H9 (cell line): ENCODE measurements at regions not wholly inside any gene's neighbourhood (a gene's known extent, or its start where the extent isn't known, plus 50 kb on each side); places are given as distances from the start of the nearest gene placed in this dataset.

ENCODE experiments used
- DNase-seq: peaks from one replicate; pipeline ENCODE4 v3.0.0-alpha.2; 2017
- H2AFZ ChIP-seq: one replicate; pipeline ENCODE4 v1.6.1; 2013; ENCODE audit warnings: mild to moderate bottlenecking, low read length, control low read depth, moderate library complexity
- H2AK5ac ChIP-seq: 2 replicates; pipeline ENCODE4 v1.6.1; 2013; ENCODE audit warnings: low read length, control low read depth, mixed read lengths; ENCODE audit not compliant: insufficient read length
- H2BK120ac ChIP-seq: one replicate; pipeline ENCODE4 v1.6.1; 2013; ENCODE audit warnings: low read depth, mild to moderate bottlenecking, low read length, control low read depth, inconsistent platforms; ENCODE audit not compliant: poor library complexity, severe bottlenecking
- H2BK12ac ChIP-seq: 2 replicates; pipeline ENCODE4 v1.6.1; 2013; ENCODE audit warnings: low read length, control low read depth, mixed read lengths, low read depth; ENCODE audit not compliant: insufficient read length
- H2BK15ac ChIP-seq: 2 replicates; pipeline ENCODE4 v1.6.1; 2013; ENCODE audit warnings: low read depth, low read length, control low read depth
- H2BK20ac ChIP-seq: one replicate; pipeline ENCODE4 v1.6.1; 2013; ENCODE audit warnings: low read depth, mild to moderate bottlenecking, low read length, control low read depth, inconsistent platforms; ENCODE audit not compliant: poor library complexity, severe bottlenecking
- H2BK5ac ChIP-seq: 2 replicates; pipeline ENCODE4 v1.6.1; 2013; ENCODE audit warnings: low read length, control low read depth, mixed read lengths; ENCODE audit not compliant: insufficient read length
- H3K14ac ChIP-seq: 2 replicates; pipeline ENCODE4 v1.6.1; 2013; ENCODE audit warnings: low read length, control low read depth; ENCODE audit not compliant: insufficient read depth
- H3K18ac ChIP-seq: 2 replicates; pipeline ENCODE4 v1.6.1; 2013; ENCODE audit warnings: low read depth, mild to moderate bottlenecking, mixed read lengths, low read length, control low read depth; ENCODE audit not compliant: insufficient read length
- H3K23ac ChIP-seq: 2 replicates; pipeline ENCODE4 v1.6.1; 2013; ENCODE audit warnings: low read length, control low read depth, mixed read lengths, low read depth; ENCODE audit not compliant: insufficient read length
- H3K23me2 ChIP-seq: 2 replicates; pipeline ENCODE4 v1.6.1; 2013; ENCODE audit warnings: low read depth, mild to moderate bottlenecking, mixed read lengths, low read length, control low read depth; ENCODE audit not compliant: insufficient read length, poor library complexity, severe bottlenecking
- H3K27ac ChIP-seq: 2 replicates; pipeline ENCODE4 v1.5.1; 2013; ENCODE audit warnings: low read length, control low read depth, mixed read lengths, low read depth; ENCODE audit not compliant: insufficient read length
- H3K27me3 ChIP-seq: 2 replicates; pipeline ENCODE4 v1.6.1; 2013; ENCODE audit warnings: low read length, control low read depth, inconsistent platforms; ENCODE audit not compliant: insufficient read depth
- H3K4ac ChIP-seq: 2 replicates; pipeline ENCODE4 v1.6.1; 2013; ENCODE audit warnings: low read depth, mild to moderate bottlenecking, control low read depth, inconsistent platforms, low read length, moderate library complexity
- H3K4me1 ChIP-seq: 2 replicates; pipeline ENCODE4 v1.6.1; 2013; ENCODE audit warnings: low read length, control low read depth, inconsistent platforms; ENCODE audit not compliant: insufficient read depth
- H3K4me2 ChIP-seq: 2 replicates; pipeline ENCODE4 v1.6.1; 2013; ENCODE audit warnings: low read length, control low read depth, mixed read lengths; ENCODE audit not compliant: insufficient read length, insufficient read depth
- H3K56ac ChIP-seq: 2 replicates; pipeline ENCODE4 v1.6.1; 2013; ENCODE audit warnings: low read depth, mild to moderate bottlenecking, mixed read lengths, low read length, control low read depth; ENCODE audit not compliant: insufficient read length
- H3K79me1 ChIP-seq: 2 replicates; pipeline ENCODE4 v1.6.1; 2013; ENCODE audit warnings: low read depth, mild to moderate bottlenecking, moderate library complexity, low read length, control low read depth, inconsistent platforms; ENCODE audit not compliant: insufficient read depth, poor library complexity, severe bottlenecking
- H3K79me2 ChIP-seq: 2 replicates; pipeline ENCODE4 v1.6.1; 2013; ENCODE audit warnings: low read length, control low read depth, inconsistent platforms; ENCODE audit not compliant: insufficient read depth
- H3K9ac ChIP-seq: 2 replicates; pipeline ENCODE4 v1.6.1; 2013; ENCODE audit warnings: low read length, control low read depth, mixed read lengths; ENCODE audit not compliant: insufficient read length; ENCODE audit errors: extremely low read depth
- H3K9me3 ChIP-seq: one replicate; pipeline ENCODE4 v1.6.1; 2013; ENCODE audit warnings: low read depth, low read length, inconsistent platforms; ENCODE audit not compliant: control insufficient read depth
- H3T11ph ChIP-seq: one replicate; pipeline ENCODE4 v1.6.1; 2013; ENCODE audit warnings: mild to moderate bottlenecking, low read length, control low read depth, inconsistent platforms
- H4K20me1 ChIP-seq: one replicate; pipeline ENCODE4 v1.6.1; 2013; ENCODE audit not compliant: control insufficient read depth, insufficient read length, insufficient read depth
- H4K5ac ChIP-seq: 2 replicates; pipeline ENCODE4 v1.6.1; 2013; ENCODE audit warnings: low read depth, mild to moderate bottlenecking, mixed read lengths, low read length, control low read depth; ENCODE audit not compliant: insufficient read length
- H4K8ac ChIP-seq: replicated peaks from 2 replicates; pipeline ENCODE4 v1.6.1; 2013; ENCODE audit warnings: low read length, control low read depth, mixed read lengths, low read depth; ENCODE audit not compliant: insufficient read length
- H4K91ac ChIP-seq: 2 replicates; pipeline ENCODE4 v1.6.1; 2013; ENCODE audit warnings: low read depth, mild to moderate bottlenecking, moderate library complexity, mixed read lengths, low read length, control low read depth; ENCODE audit not compliant: insufficient read length
- H3K27ac Mint-ChIP-seq, 3 experiments: 2 replicates in 2 of 3; 3 replicates in 1 of 3; pipeline ENCODE4 v1.8.0; 2020 to 2021; ENCODE audit warnings: mixed read lengths in 3 of 3, mild to moderate bottlenecking in 1 of 3, moderate library complexity in 1 of 3
- H3K27me3 Mint-ChIP-seq: 2 replicates; pipeline ENCODE4 v1.8.0; 2021; ENCODE audit warnings: low read depth, mild to moderate bottlenecking, moderate library complexity, mixed read lengths
- H3K36me3 Mint-ChIP-seq, 3 experiments: 2 replicates in 2 of 3; 3 replicates in 1 of 3; pipeline ENCODE4 v1.8.0; 2020 to 2021; ENCODE audit warnings: low read depth in 3 of 3, mixed read lengths in 3 of 3; ENCODE audit not compliant: insufficient read depth in 1 of 3
- H3K4me1 Mint-ChIP-seq, 2 experiments: 2 replicates each; pipeline ENCODE4 v1.8.0; 2020; ENCODE audit warnings: mixed read lengths in 2 of 2
- H3K4me3 Mint-ChIP-seq, 2 experiments: 2 replicates in 1 of 2; 3 replicates in 1 of 2; pipeline ENCODE4 v1.8.0; 2020 to 2021; ENCODE audit warnings: mild to moderate bottlenecking in 2 of 2, mixed read lengths in 2 of 2, moderate library complexity in 1 of 2
- H3K9me3 Mint-ChIP-seq, 2 experiments: 2 replicates in 1 of 2; 3 replicates in 1 of 2; pipeline ENCODE4 v1.8.0; 2020; ENCODE audit warnings: mild to moderate bottlenecking in 2 of 2, mixed read lengths in 2 of 2, moderate library complexity in 1 of 2
- CTCF ChIP-seq: fragments of 200-600 bp; sonication (generic); conservative IDR thresholded peaks from 3 replicates; pipeline ENCODE4 v1.8.0; 2021; ENCODE audit warnings: antibody characterized with exemption, mild to moderate bottlenecking
- WGBS: extraction: QIAGEN DNeasy Blood & Tissue Kit; methylation state at CpG from one replicate; pipeline ENCODE4 v1.1.7; 2013; ENCODE audit warnings: missing lambda C conversion rate, low lambda C conversion rate, mixed read lengths; ENCODE audit not compliant: insufficient read length; ENCODE audit errors: extremely low coverage; 5-methylcytosine and 5-hydroxymethylcytosine counted together

- Histone ChIP-seq H3K79me1 (no peaks in the 10 kb centered on the region), H3K56ac (no peak overlapping the region), H3K79me2 (no peaks in the 10 kb centered on the region), H3K18ac (no peak overlapping the region), H4K91ac (no peak overlapping the region), H2BK5ac (no peak overlapping the region), H4K20me1 (no peaks in the 10 kb centered on the region), H2BK15ac (no peak overlapping the region), H4K8ac (no peak overlapping the region), H4K5ac (no peak overlapping the region), H2AK5ac (no peak overlapping the region), H2BK20ac (no peak overlapping the region), H3K23me2 (no peaks in the 10 kb centered on the region), H3K27me3 (no peaks in the 10 kb centered on the region), H3K23ac (no peak overlapping the region), H3T11ph (no peak overlapping the region), H3K4ac (no peak overlapping the region), H2BK120ac (no peak overlapping the region), H3K27ac (no peak overlapping the region), H3K4me1 (0 out of 2 replicates have a peak, but pooled peaks cover under 1% of the 10 kb centered on the region), H2AFZ (no peak overlapping the region), H2BK12ac (no peak overlapping the region), H3K9me3 (no peaks in the 10 kb centered on the region), H3K9ac (no peak overlapping the region), H3K14ac (no peak overlapping the region), H3K4me2 (no peak overlapping the region)
- Mint-ChIP-seq H3K4me1 (peaks cover 8 to 13% of the 10 kb centered on the region in 2 experiments), H3K4me3 (no peak overlapping the region), H3K9me3 (no peaks in the 10 kb centered on the region), H3K27ac (no peak overlapping the region), H3K36me3 (no peaks in the 10 kb centered on the region), H3K27me3 (peaks cover 19% of the 10 kb centered on the region)
- DNase-seq, result no peak
- TF ChIP-seq CTCF, result no peak
- WGBS, result no CpG with 5 or more reads among the region's 3 CpGs
These were observed 68.1 kb upstream of the STUM start for GRCh38 chr1:226480461-226480860.
